ENCODE measurements at regions not wholly inside any gene's neighbourhood (a gene's known extent, or its start where the extent isn't known, plus 50 kb on each side); places are given as distances from the start of the nearest gene placed in this dataset.
"Not testable (repeated sequence)": the region's sequence is repeated elsewhere in the genome, so short reads cannot be mapped to it uniquely, and the experiment has no call there.

- TF ChIP-seq CTCF (tag by site-specific recombination; IDR thresholded peaks at IDR 0.05); ZNF707 (tag by site-specific recombination; IDR thresholded peaks at IDR 0.05); TCF7L2 (IDR thresholded peaks at IDR 0.05; ENCODE audit: borderline replicate concordance, low read depth, low read length); ZNF776 (tag by site-specific recombination; IDR thresholded peaks at IDR 0.05; ENCODE audit: borderline replicate concordance); ZNF623 (tag by site-specific recombination; IDR thresholded peaks at IDR 0.05); ZNF274 (IDR thresholded peaks at IDR 0.05; ENCODE audit: low read length); ZNF274 (tag by site-specific recombination; IDR thresholded peaks at IDR 0.05; ENCODE audit: borderline replicate concordance); ZNF747 (tag by site-specific recombination; IDR thresholded peaks at IDR 0.05); ZNF362 (tag by site-specific recombination; IDR thresholded peaks at IDR 0.05); ZNF155 (tag by site-specific recombination; IDR thresholded peaks at IDR 0.05): not testable (repeated sequence)
Measured at GRCh38 chr16:90169127-90169655, 92.1 kb upstream of the PRDM7 start.
